ENCODE measurements at regions not wholly inside any gene's neighbourhood (a gene's known extent, or its start where the extent isn't known, plus 50 kb on each side); places are given as distances from the start of the nearest gene placed in this dataset.

DNA sequence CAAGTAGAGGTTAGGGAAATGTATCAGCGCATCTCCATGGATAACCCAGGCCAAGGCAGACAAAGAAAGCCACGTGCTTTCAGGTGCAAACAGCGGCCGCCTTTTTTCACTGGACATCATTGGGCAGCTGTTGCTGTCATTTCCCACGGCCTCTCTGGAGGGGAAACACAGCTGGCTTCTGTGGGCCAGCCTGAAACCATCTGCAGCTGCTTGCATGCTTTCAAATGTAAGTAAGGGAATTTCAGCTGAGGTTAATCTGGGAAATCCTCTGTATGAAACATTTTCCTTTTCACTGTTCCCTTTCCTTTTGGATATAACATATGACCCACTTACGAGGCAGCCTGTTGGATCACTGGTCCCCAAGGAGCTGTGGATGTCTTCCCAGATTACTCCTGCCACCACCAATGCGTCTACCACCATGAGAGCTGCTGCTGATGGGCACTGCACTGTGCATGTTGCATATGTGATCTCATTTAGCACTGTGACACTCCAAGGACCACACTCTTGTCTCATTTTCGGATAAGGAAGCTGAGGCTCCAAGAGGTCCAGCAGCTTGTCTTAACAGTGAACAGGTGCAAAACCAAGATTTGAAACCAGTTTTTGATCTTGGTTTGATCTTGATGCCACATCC, 106.3 kb downstream of the C9orf152 start:
- TF ChIP-seq, protein P1, sequence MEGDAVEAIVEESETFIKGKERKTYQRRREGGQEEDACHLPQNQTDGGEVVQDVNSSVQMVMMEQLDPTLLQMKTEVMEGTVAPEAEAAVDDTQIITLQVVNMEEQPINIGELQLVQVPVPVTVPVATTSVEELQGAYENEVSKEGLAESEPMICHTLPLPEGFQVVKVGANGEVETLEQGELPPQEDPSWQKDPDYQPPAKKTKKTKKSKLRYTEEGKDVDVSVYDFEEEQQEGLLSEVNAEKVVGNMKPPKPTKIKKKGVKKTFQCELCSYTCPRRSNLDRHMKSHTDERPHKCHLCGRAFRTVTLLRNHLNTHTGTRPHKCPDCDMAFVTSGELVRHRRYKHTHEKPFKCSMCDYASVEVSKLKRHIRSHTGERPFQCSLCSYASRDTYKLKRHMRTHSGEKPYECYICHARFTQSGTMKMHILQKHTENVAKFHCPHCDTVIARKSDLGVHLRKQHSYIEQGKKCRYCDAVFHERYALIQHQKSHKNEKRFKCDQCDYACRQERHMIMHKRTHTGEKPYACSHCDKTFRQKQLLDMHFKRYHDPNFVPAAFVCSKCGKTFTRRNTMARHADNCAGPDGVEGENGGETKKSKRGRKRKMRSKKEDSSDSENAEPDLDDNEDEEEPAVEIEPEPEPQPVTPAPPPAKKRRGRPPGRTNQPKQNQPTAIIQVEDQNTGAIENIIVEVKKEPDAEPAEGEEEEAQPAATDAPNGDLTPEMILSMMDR (IDR thresholded peaks at IDR 0.05; ENCODE audit: borderline replicate concordance, extremely low read depth, low read length, poor library complexity, severe bottlenecking) = no peak
- TF ChIP-seq EZH2 (IDR thresholded peaks at IDR 0.05; ENCODE audit: borderline replicate concordance, low read depth, low read length, severe bottlenecking) = no peak

All from DND-41 (cell line).